Ishikawa (cell line): ENCODE measurements at regions not wholly inside any gene's neighbourhood (a gene's known extent, or its start where the extent isn't known, plus 50 kb on each side); places are given as distances from the start of the nearest gene placed in this dataset.

Experiments used
- CEBPB ChIP-seq: IDR thresholded peaks from 2 replicates; pipeline ENCODE4 v1.6.1; 2012
- RAD21 ChIP-seq: IDR thresholded peaks from 2 replicates; pipeline ENCODE4 v1.6.1; 2012; ENCODE audit warnings: low read depth
- TAF1 ChIP-seq: IDR thresholded peaks from 2 replicates; pipeline ENCODE4 v1.6.1; 2012; ENCODE audit warnings: low read depth, mild to moderate bottlenecking
- TF ChIP-seq, protein P1 (sequence below): IDR thresholded peaks from 2 replicates; pipeline ENCODE4 v1.6.1; 2012

DNA sequence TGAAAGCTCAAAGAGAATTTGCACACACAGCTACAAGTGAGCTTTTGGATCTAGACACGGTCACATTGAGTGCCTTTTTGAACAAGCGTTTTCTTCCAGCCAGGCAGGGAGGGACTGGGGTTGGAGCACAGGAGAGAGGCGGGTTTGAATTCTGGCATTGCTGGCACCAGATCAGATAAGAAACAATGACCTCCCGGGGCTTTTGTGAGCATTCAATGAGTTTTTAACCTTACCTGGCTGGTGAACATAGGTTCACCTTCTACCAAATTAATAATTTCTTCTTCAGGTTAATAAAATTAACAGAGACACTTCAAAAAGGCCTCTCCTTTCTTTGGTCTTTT, 312.9 kb upstream of the MSX2 start:
- TF ChIP-seq RAD21: no peak
- TF ChIP-seq TAF1: no peak
- TF ChIP-seq CEBPB: no peak
- TF ChIP-seq, protein P1, sequence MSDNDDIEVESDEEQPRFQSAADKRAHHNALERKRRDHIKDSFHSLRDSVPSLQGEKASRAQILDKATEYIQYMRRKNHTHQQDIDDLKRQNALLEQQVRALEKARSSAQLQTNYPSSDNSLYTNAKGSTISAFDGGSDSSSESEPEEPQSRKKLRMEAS: no peak
